Mesothelial cell of epicardium (in vitro differentiated cells): ENCODE measurements at regions not wholly inside any gene's neighbourhood (a gene's known extent, or its start where the extent isn't known, plus 50 kb on each side); places are given as distances from the start of the nearest gene placed in this dataset.

ENCODE experiments used
- DNase-seq, 2 experiments: peaks; one replicate each; pipeline ENCODE4 v3.0.0; 2021; ENCODE audit warnings: low spot score in 2 of 2; ENCODE audit not compliant: unreplicated experiment in 2 of 2
- H3K27ac Mint-ChIP-seq: 2 replicates; pipeline ENCODE4 v1.8.0; 2021; ENCODE audit warnings: mixed read lengths
- H3K27me3 Mint-ChIP-seq: 2 replicates; pipeline ENCODE4 v1.8.0; 2021; ENCODE audit warnings: low read depth, mixed read lengths
- H3K36me3 Mint-ChIP-seq: 2 replicates; pipeline ENCODE4 v1.8.0; 2021; ENCODE audit warnings: mixed read lengths
- H3K4me1 Mint-ChIP-seq: 2 replicates; pipeline ENCODE4 v1.8.0; 2021; ENCODE audit warnings: mixed read lengths
- H3K4me3 Mint-ChIP-seq: 2 replicates; pipeline ENCODE4 v1.8.0; 2021; ENCODE audit warnings: mild to moderate bottlenecking, moderate library complexity, mixed read lengths
- H3K9me3 Mint-ChIP-seq: 2 replicates; pipeline ENCODE4 v1.8.0; 2021; ENCODE audit warnings: mixed read lengths
- TF ChIP-seq, protein P1 (sequence below): fragments of 200-600 bp; sonication (generic); IDR thresholded peaks from one replicate; pipeline ENCODE4 v1.5.0; 2021; ENCODE audit warnings: antibody characterized with exemption; ENCODE audit not compliant: unreplicated experiment

GRCh38 chr1:189301235-189301634 is 1176.4 kb downstream of the BRINP3 start:
- TF ChIP-seq, protein P1, sequence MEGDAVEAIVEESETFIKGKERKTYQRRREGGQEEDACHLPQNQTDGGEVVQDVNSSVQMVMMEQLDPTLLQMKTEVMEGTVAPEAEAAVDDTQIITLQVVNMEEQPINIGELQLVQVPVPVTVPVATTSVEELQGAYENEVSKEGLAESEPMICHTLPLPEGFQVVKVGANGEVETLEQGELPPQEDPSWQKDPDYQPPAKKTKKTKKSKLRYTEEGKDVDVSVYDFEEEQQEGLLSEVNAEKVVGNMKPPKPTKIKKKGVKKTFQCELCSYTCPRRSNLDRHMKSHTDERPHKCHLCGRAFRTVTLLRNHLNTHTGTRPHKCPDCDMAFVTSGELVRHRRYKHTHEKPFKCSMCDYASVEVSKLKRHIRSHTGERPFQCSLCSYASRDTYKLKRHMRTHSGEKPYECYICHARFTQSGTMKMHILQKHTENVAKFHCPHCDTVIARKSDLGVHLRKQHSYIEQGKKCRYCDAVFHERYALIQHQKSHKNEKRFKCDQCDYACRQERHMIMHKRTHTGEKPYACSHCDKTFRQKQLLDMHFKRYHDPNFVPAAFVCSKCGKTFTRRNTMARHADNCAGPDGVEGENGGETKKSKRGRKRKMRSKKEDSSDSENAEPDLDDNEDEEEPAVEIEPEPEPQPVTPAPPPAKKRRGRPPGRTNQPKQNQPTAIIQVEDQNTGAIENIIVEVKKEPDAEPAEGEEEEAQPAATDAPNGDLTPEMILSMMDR = no peak
- H3K36me3 Mint-ChIP-seq = no peaks in the 10 kb centered on the region
- no peaks in the 10 kb centered on the region for H3K4me1 Mint-ChIP-seq
- H3K4me3 Mint-ChIP-seq = no peak overlapping the region
- peaks cover 2% of the 10 kb centered on the region for H3K27me3 Mint-ChIP-seq
- DNase-seq = no peak
- no peak overlapping the region for H3K27ac Mint-ChIP-seq
- H3K9me3 Mint-ChIP-seq = no peaks in the 10 kb centered on the region

GRCh38 chr1:189305279-189305678 is 1172.4 kb downstream of the BRINP3 start:
- H3K36me3 Mint-ChIP-seq = no peaks in the 10 kb centered on the region
- H3K27me3 Mint-ChIP-seq = no peaks in the 10 kb centered on the region
- no peaks in the 10 kb centered on the region for H3K4me1 Mint-ChIP-seq
- no peak overlapping the region for H3K4me3 Mint-ChIP-seq
- TF ChIP-seq, protein P1 = no peak
- DNase-seq = no peak
- no peak overlapping the region for H3K27ac Mint-ChIP-seq
- H3K9me3 Mint-ChIP-seq = no peaks in the 10 kb centered on the region

- no peak overlapping the region for H3K4me3 Mint-ChIP-seq
- no peaks in the 10 kb centered on the region for H3K36me3 Mint-ChIP-seq
- H3K27ac Mint-ChIP-seq = no peak overlapping the region
- H3K9me3 Mint-ChIP-seq = no peaks in the 10 kb centered on the region
- H3K4me1 Mint-ChIP-seq = no peaks in the 10 kb centered on the region
- TF ChIP-seq, protein P1 = no peak
- DNase-seq = no peak
- no peaks in the 10 kb centered on the region for H3K27me3 Mint-ChIP-seq
These were observed 1165.7 kb downstream of the BRINP3 start for GRCh38 chr1:189311915-189312314.

- H3K4me3 Mint-ChIP-seq = no peak overlapping the region
- H3K4me1 Mint-ChIP-seq = no peaks in the 10 kb centered on the region
- DNase-seq = no peak
- H3K27me3 Mint-ChIP-seq = no peaks in the 10 kb centered on the region
- no peak overlapping the region for H3K27ac Mint-ChIP-seq
- TF ChIP-seq, protein P1 = no peak
- peaks cover 2% of the 10 kb centered on the region for H3K9me3 Mint-ChIP-seq
- H3K36me3 Mint-ChIP-seq = no peaks in the 10 kb centered on the region
These were observed 1165.2 kb downstream of the BRINP3 start for GRCh38 chr1:189312499-189312898.

GRCh38 chr1:189313488-189313887 is 1164.2 kb downstream of the BRINP3 start:
- no peak overlapping the region for H3K27ac Mint-ChIP-seq
- peaks cover 12% of the 10 kb centered on the region for H3K9me3 Mint-ChIP-seq
- H3K4me3 Mint-ChIP-seq = no peak overlapping the region
- no peaks in the 10 kb centered on the region for H3K4me1 Mint-ChIP-seq
- TF ChIP-seq, protein P1 = no peak
- no peaks in the 10 kb centered on the region for H3K36me3 Mint-ChIP-seq
- no peaks in the 10 kb centered on the region for H3K27me3 Mint-ChIP-seq
- DNase-seq = no peak
